KMS-11 (cell line): ENCODE measurements at regions not wholly inside any gene's neighbourhood (a gene's known extent, or its start where the extent isn't known, plus 50 kb on each side); places are given as distances from the start of the nearest gene placed in this dataset.

Source experiments
- H2AFZ ChIP-seq: fragments of 200-600 bp; sonication (generic); 2 replicates; pipeline ENCODE4 v1.6.1; 2016; ENCODE audit warnings: antibody characterized with exemption, mixed run types, low read depth
- H3K27ac ChIP-seq: fragments of 200-600 bp; sonication (generic); 2 replicates; pipeline ENCODE4 v1.6.1; 2016; ENCODE audit warnings: mild to moderate bottlenecking, mixed run types
- H3K27me3 ChIP-seq: fragments of 200-600 bp; sonication (generic); 2 replicates; pipeline ENCODE4 v1.6.1; 2017; ENCODE audit warnings: mild to moderate bottlenecking, low read depth, mixed run types, moderate library complexity; ENCODE audit not compliant: insufficient read depth
- H3K36me3 ChIP-seq: fragments of 200-600 bp; sonication (generic); 2 replicates; pipeline ENCODE4 v1.6.1; 2017; ENCODE audit warnings: mild to moderate bottlenecking, mixed run types; ENCODE audit not compliant: insufficient read depth
- H3K4me1 ChIP-seq: fragments of 200-600 bp; sonication (generic); 2 replicates; pipeline ENCODE4 v1.6.1; 2016; ENCODE audit warnings: mild to moderate bottlenecking, low read depth, mixed run types; ENCODE audit not compliant: poor library complexity, severe bottlenecking
- H3K4me2 ChIP-seq: fragments of 200-600 bp; sonication (generic); 2 replicates; pipeline ENCODE4 v1.7.0; 2016; ENCODE audit warnings: mild to moderate bottlenecking, mixed run types
- H3K4me3 ChIP-seq: fragments of 200-600 bp; sonication (generic); IDR thresholded peaks from 2 replicates; pipeline ENCODE4 v1.6.1; 2017; ENCODE audit warnings: low read depth, low read length, mixed read lengths; ENCODE audit not compliant: insufficient read depth
- H3K79me2 ChIP-seq: fragments of 200-600 bp; sonication (generic); 2 replicates; pipeline ENCODE4 v1.6.1; 2016; ENCODE audit warnings: low read depth, mixed run types; ENCODE audit not compliant: insufficient read depth
- H3K9ac ChIP-seq: fragments of 200-600 bp; sonication (generic); 2 replicates; pipeline ENCODE4 v1.6.1; 2016; ENCODE audit warnings: mild to moderate bottlenecking, mixed run types
- H4K20me1 ChIP-seq: fragments of 200-600 bp; sonication (generic); 2 replicates; pipeline ENCODE4 v1.6.1; 2016; ENCODE audit warnings: mild to moderate bottlenecking, mixed run types; ENCODE audit not compliant: insufficient read depth
- CTCF ChIP-seq: fragments of 200-600 bp; sonication (generic); conservative IDR thresholded peaks from 2 replicates; pipeline ENCODE4 v1.6.1; 2017; ENCODE audit warnings: low read depth, mild to moderate bottlenecking, antibody characterized with exemption, low read length, moderate library complexity, mixed read lengths

- H4K20me1 ChIP-seq: no peaks in the 10 kb centered on the region
- H3K9ac ChIP-seq: no peak overlapping the region
- no peaks in the 10 kb centered on the region for H3K27me3 ChIP-seq
- H3K4me3 ChIP-seq: no peak overlapping the region
- H3K36me3 ChIP-seq: no peaks in the 10 kb centered on the region
- no peak overlapping the region for H3K4me2 ChIP-seq
- H3K27ac ChIP-seq: no peak overlapping the region
- peaks cover 12% of the 10 kb centered on the region for H3K4me1 ChIP-seq
- no peak for TF ChIP-seq CTCF
- H3K79me2 ChIP-seq: no peaks in the 10 kb centered on the region
- H2AFZ ChIP-seq: no peak overlapping the region
Observed at GRCh38 chr5:5584751-5585150, 162.3 kb downstream of the ICE1 start.

- Histone ChIP-seq H3K4me1 (peaks cover 12% of the 10 kb centered on the region), H3K9ac (no peak overlapping the region), H4K20me1 (no peaks in the 10 kb centered on the region), H2AFZ (no peak overlapping the region), H3K79me2 (no peaks in the 10 kb centered on the region), H3K36me3 (no peaks in the 10 kb centered on the region), H3K4me2 (no peak overlapping the region), H3K4me3 (no peak overlapping the region), H3K27me3 (no peaks in the 10 kb centered on the region), H3K27ac (no peak overlapping the region)
- TF ChIP-seq CTCF: no peak
Observed at GRCh38 chr5:5584236-5584745, 161.8 kb downstream of the ICE1 start.

- Histone ChIP-seq H2AFZ (no peak overlapping the region), H3K36me3 (no peaks in the 10 kb centered on the region), H3K4me2 (no peak overlapping the region), H3K9ac (no peak overlapping the region), H4K20me1 (no peaks in the 10 kb centered on the region), H3K27me3 (no peaks in the 10 kb centered on the region), H3K27ac (no peak overlapping the region), H3K4me3 (no peak overlapping the region), H3K79me2 (no peaks in the 10 kb centered on the region), H3K4me1 (peaks cover 12% of the 10 kb centered on the region)
- TF ChIP-seq CTCF: no peak
Observed at GRCh38 chr5:5583832-5584231, 161.4 kb downstream of the ICE1 start.

GRCh38 chr5:5583023-5583765, 160.7 kb downstream of the ICE1 start:
- Histone ChIP-seq H2AFZ (no peak overlapping the region), H3K4me3 (no peak overlapping the region), H3K36me3 (no peaks in the 10 kb centered on the region), H3K9ac (no peak overlapping the region), H3K27me3 (no peaks in the 10 kb centered on the region), H3K27ac (no peak overlapping the region), H3K4me2 (no peak overlapping the region), H4K20me1 (no peaks in the 10 kb centered on the region), H3K4me1 (peaks cover 12% of the 10 kb centered on the region), H3K79me2 (no peaks in the 10 kb centered on the region)
- no peak for TF ChIP-seq CTCF
